ENCODE measurements at regions not wholly inside any gene's neighbourhood (a gene's known extent, or its start where the extent isn't known, plus 50 kb on each side); places are given as distances from the start of the nearest gene placed in this dataset.

DNA sequence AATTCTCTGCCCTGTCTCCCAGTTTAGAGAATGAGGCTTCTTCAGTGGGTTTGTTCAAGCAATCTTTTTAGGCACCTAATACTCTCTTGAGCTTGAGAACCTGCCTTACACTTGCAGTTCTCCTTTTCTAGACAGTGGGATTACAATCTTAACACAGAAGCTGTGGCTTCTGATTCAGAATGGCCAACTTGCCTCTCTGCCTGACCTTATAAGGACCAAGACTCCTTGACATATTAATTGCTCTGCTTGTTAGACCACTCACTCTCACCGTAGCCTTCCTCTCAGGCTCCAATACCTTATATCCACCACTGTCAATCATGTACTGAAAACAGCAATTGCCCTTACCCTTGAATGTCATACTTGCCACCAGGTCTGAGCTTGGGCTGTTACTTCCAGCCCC, 338.7 kb upstream of the MAOA start:
- no peaks in the 10 kb centered on the region for H3K27me3 Mint-ChIP-seq (ENCODE audit: low read depth)
- no peaks in the 10 kb centered on the region for H3K36me3 Mint-ChIP-seq (ENCODE audit: low read depth)
- H3K9me3 Mint-ChIP-seq, result peaks cover 6% of the 10 kb centered on the region

DNA sequence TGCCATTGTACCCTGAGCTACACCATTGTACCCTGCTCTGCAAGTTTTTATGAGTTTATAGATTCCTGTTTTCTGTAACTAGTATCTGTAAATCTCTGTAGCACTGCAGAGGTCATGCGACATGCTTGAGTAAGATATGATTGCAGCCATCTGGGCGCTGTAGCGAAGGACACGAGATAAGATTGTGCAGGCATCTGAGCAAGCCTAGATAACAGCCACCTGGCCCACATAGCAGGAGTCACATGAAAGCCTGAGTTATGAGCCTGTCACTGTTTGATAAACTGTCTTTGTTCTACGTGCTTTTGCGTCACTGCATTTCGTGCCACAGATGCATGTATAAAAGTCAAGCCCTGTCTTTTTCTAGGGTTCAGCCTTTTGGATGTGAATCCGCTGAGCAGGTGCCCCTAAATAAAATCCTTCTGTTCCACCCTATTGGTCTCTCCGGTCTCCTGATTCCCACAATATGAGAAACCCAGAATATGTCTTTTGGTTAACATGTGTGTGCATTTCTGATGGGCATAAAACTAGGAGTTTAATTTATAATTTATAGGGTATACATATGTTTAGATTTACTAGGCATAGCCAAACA, 327.6 kb upstream of the MAOA start:
- TF ChIP-seq, protein P1, sequence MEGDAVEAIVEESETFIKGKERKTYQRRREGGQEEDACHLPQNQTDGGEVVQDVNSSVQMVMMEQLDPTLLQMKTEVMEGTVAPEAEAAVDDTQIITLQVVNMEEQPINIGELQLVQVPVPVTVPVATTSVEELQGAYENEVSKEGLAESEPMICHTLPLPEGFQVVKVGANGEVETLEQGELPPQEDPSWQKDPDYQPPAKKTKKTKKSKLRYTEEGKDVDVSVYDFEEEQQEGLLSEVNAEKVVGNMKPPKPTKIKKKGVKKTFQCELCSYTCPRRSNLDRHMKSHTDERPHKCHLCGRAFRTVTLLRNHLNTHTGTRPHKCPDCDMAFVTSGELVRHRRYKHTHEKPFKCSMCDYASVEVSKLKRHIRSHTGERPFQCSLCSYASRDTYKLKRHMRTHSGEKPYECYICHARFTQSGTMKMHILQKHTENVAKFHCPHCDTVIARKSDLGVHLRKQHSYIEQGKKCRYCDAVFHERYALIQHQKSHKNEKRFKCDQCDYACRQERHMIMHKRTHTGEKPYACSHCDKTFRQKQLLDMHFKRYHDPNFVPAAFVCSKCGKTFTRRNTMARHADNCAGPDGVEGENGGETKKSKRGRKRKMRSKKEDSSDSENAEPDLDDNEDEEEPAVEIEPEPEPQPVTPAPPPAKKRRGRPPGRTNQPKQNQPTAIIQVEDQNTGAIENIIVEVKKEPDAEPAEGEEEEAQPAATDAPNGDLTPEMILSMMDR (IDR thresholded peaks at IDR 0.05; ENCODE audit: unreplicated experiment in 3 of 3), result no peak
- no peak overlapping the region for H3K27ac Mint-ChIP-seq
- no peaks in the 10 kb centered on the region for H3K36me3 Mint-ChIP-seq (ENCODE audit: low read depth)
- H3K9me3 Mint-ChIP-seq, result peaks cover 42% of the 10 kb centered on the region
- no peaks in the 10 kb centered on the region for H3K4me1 Mint-ChIP-seq
- no peak overlapping the region for H3K4me3 Mint-ChIP-seq
- no peaks in the 10 kb centered on the region for H3K27me3 Mint-ChIP-seq (ENCODE audit: low read depth)

More for the DNA sequence above, 338.7 kb upstream of the MAOA start:
- TF ChIP-seq, protein P1 (IDR thresholded peaks at IDR 0.05; ENCODE audit: unreplicated experiment in 3 of 3), result no peak
- no peaks in the 10 kb centered on the region for H3K4me1 Mint-ChIP-seq
- H3K4me3 Mint-ChIP-seq, result no peak overlapping the region
- no peak overlapping the region for H3K27ac Mint-ChIP-seq

DNA sequence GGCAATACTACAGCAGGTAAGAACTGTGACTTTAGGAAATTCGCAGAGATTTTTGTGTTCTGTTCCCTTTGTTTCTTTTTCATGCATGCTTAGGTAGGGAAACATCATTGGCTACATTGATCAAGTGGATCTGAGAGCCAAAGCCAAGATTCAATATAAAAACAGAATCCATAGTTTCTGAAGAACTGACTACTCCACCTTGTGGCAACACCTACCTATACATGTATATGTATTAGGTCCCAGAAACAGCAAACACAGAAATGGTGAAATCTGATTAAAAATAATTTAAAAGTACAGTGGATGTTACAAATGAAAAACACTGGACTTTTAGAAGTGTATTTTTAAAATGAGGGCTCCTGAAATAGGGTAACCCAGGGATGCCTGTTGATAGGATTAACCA, 322.6 kb upstream of the MAOA start:
- Mint-ChIP-seq H3K36me3 (ENCODE audit: low read depth) (no peaks in the 10 kb centered on the region), H3K4me3 (no peak overlapping the region), H3K4me1 (no peaks in the 10 kb centered on the region), H3K27me3 (ENCODE audit: low read depth) (no peaks in the 10 kb centered on the region), H3K27ac (no peak overlapping the region), H3K9me3 (peaks cover 15% of the 10 kb centered on the region)
- TF ChIP-seq, protein P1 (IDR thresholded peaks at IDR 0.05; ENCODE audit: unreplicated experiment in 3 of 3), result peak in 2 of 3 experiments; percentile 13 to 18

DNA sequence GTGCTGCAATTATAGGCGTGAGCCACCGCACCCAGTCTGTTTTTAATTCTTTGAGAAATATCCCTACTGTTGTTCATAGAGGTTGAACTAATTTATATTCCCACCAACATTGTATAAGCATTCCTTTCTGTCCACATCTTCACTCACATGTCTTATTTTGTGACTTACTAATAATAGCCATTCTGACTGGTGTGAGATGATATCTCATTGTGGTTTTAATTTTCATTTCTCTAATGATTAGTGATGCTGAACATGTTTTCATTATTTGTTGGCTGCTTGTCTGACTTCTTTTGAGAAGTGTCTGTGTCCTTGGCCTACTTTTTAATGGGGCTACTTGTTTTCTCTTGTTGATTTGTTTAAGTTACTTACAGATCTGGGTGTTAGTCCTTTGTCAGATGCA, 310.9 kb upstream of the MAOA start:
- Mint-ChIP-seq H3K4me3 (no peak overlapping the region), H3K27me3 (ENCODE audit: low read depth) (no peaks in the 10 kb centered on the region), H3K9me3 (peaks cover 2% of the 10 kb centered on the region), H3K4me1 (peaks cover 8% of the 10 kb centered on the region), H3K27ac (peak overlapping the region in 1 of 3 experiments; percentile 39), H3K36me3 (ENCODE audit: low read depth) (no peaks in the 10 kb centered on the region)
- TF ChIP-seq, protein P1 (IDR thresholded peaks at IDR 0.05; ENCODE audit: unreplicated experiment in 3 of 3), result no peak

DNA sequence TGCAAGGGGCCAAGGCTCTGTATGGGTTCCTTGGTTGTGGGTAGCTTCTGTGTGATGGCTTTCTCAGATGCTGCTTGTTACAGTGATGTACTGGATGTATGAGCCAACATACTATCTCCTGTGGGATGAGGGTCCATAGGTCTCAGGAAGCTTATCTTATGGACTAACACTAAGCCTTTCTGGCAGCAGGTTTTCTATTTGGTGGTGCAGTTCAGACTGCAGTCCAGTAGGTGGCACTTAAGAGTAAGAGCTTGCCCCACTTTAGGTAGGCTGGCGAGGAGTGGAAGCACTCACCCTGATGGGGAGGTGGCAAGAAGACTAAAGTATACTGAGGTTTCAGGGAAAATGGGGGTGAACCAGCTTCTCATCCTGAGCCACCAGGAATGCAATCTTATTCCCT, 306.7 kb upstream of the MAOA start:
- no peak overlapping the region for H3K4me3 Mint-ChIP-seq
- H3K4me1 Mint-ChIP-seq, result peaks cover 8% of the 10 kb centered on the region
- H3K36me3 Mint-ChIP-seq (ENCODE audit: low read depth), result no peaks in the 10 kb centered on the region
- TF ChIP-seq, protein P1 (IDR thresholded peaks at IDR 0.05; ENCODE audit: unreplicated experiment in 3 of 3), result peak; percentile 28 to 50 (median 40)
- H3K27me3 Mint-ChIP-seq (ENCODE audit: low read depth), result no peaks in the 10 kb centered on the region
- H3K9me3 Mint-ChIP-seq, result peaks cover 2% of the 10 kb centered on the region
- H3K27ac Mint-ChIP-seq, result no peak overlapping the region

DNA sequence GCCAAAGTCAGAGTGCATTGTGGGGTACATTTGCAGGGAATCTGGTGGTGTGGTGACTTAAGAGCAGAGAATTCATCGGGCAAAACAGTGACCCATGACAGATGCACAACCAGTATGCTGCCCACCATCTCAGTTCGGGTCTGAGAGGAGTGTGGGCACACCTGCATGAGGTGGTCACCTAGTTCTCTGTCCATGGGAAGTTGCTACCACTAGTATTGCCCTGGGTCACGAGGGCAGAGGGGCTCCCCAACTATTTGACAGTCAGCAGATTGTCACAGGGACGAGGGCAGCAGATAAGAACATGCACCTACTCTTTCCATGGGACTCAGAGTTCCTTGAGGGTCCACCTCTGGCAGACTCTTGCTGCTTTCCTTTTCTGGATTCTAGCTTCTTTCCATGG, 305.2 kb upstream of the MAOA start:
- TF ChIP-seq, protein P1 (IDR thresholded peaks at IDR 0.05; ENCODE audit: unreplicated experiment in 3 of 3), result no peak
- Mint-ChIP-seq H3K36me3 (ENCODE audit: low read depth) (no peaks in the 10 kb centered on the region), H3K27me3 (ENCODE audit: low read depth) (no peaks in the 10 kb centered on the region), H3K4me3 (no peak overlapping the region), H3K27ac (no peak overlapping the region), H3K4me1 (no peaks in the 10 kb centered on the region), H3K9me3 (peaks cover 2% of the 10 kb centered on the region)
